H1 (cell line): ENCODE measurements at regions not wholly inside any gene's neighbourhood (a gene's known extent, or its start where the extent isn't known, plus 50 kb on each side); places are given as distances from the start of the nearest gene placed in this dataset. TPM values are rescaled to one million over a fixed set of nuclear protein-coding genes. Genes with fewer than 3 reads are reported as not detected.

Experiments
- small RNA-seq: library from polyadenylated mRNA; stranded (forward); fragments of <200 nt; extraction: miRNeasy Mini kit (QIAGEN cat#:217004); gene quantifications from one replicate; pipeline ENCODE3, GENCODE V24; 2013; ENCODE audit not compliant: insufficient read depth

Small RNA genes lying in the stretch of these regions (small RNA-seq; reads per million reads assigned to genes)
- not detected for gene MRPL57P1
